IgD-negative memory B cell (primary cell): ENCODE measurements at regions not wholly inside any gene's neighbourhood (a gene's known extent, or its start where the extent isn't known, plus 50 kb on each side); places are given as distances from the start of the nearest gene placed in this dataset.
A peak's percentile ranks its signal among the peaks of the same experiment; 100 is the strongest.
"Not testable (repeated sequence)": the region's sequence is repeated elsewhere in the genome, so short reads cannot be mapped to it uniquely, and the experiment has no call there.

Experiments
- H3K27ac Mint-ChIP-seq, 3 donors: one replicate each; pipeline ENCODE4 v1.8.0; 2020 to 2022; ENCODE audit warnings: mild to moderate bottlenecking in 3 of 3, mixed read lengths in 3 of 3, moderate library complexity in 1 of 3
- H3K27me3 Mint-ChIP-seq: one replicate; pipeline ENCODE4 v1.8.0; 2021; ENCODE audit warnings: mixed read lengths
- H3K36me3 Mint-ChIP-seq: one replicate; pipeline ENCODE4 v1.8.0; 2020; ENCODE audit warnings: mild to moderate bottlenecking, mixed read lengths
- H3K4me1 Mint-ChIP-seq, 3 donors: one replicate each; pipeline ENCODE4 v1.8.0; 2020 to 2022; ENCODE audit warnings: mixed read lengths in 3 of 3, mild to moderate bottlenecking in 1 of 3
- H3K4me3 Mint-ChIP-seq, 4 donors: one replicate each; pipeline ENCODE4 v1.8.0; 2020 to 2022; ENCODE audit warnings: mild to moderate bottlenecking in 4 of 4, mixed read lengths in 4 of 4, moderate library complexity in 3 of 4
- H3K9me3 Mint-ChIP-seq, 3 donors: one replicate each; pipeline ENCODE4 v1.8.0; 2020 to 2021; ENCODE audit warnings: mixed read lengths in 3 of 3, mild to moderate bottlenecking in 1 of 3

- not testable (repeated sequence) for H3K36me3 Mint-ChIP-seq, H3K4me1 Mint-ChIP-seq, H3K27me3 Mint-ChIP-seq, H3K4me3 Mint-ChIP-seq, H3K27ac Mint-ChIP-seq
- H3K9me3 Mint-ChIP-seq: peaks cover 2 to 16% (median 9%) of the 10 kb centered on the region in 3 donors
Observed at GRCh38 chr4:10388146-10388545, 69.1 kb downstream of the ZNF518B start.

- peak overlapping the region in 1 of 4 donors; percentile 75 for H3K4me3 Mint-ChIP-seq
- H3K9me3 Mint-ChIP-seq: peaks cover 0 to 7% (median 1%) of the 10 kb centered on the region in 3 donors
- no peaks in the 10 kb centered on the region for H3K27me3 Mint-ChIP-seq
- H3K36me3 Mint-ChIP-seq: peaks cover 6% of the 10 kb centered on the region
- no peak overlapping the region for H3K27ac Mint-ChIP-seq
- no peaks in the 10 kb centered on the region for H3K4me1 Mint-ChIP-seq
Observed at GRCh38 chr4:10385994-10386394, 71.2 kb downstream of the ZNF518B start.

GRCh38 chr4:10384974-10385373, 72.3 kb downstream of the ZNF518B start:
- Mint-ChIP-seq H3K36me3 (peaks cover 6% of the 10 kb centered on the region), H3K9me3 (peaks cover 0 to 7% (median 1%) of the 10 kb centered on the region in 3 donors), H3K4me3 (no peak overlapping the region), H3K4me1 (no peaks in the 10 kb centered on the region), H3K27me3 (no peaks in the 10 kb centered on the region), H3K27ac (no peak overlapping the region)

GRCh38 chr4:10383417-10383816, 73.8 kb downstream of the ZNF518B start:
- Mint-ChIP-seq H3K36me3 (peaks cover 6% of the 10 kb centered on the region), H3K4me1 (no peaks in the 10 kb centered on the region), H3K9me3 (peaks cover 0 to 4% (median under 1%) of the 10 kb centered on the region in 3 donors), H3K4me3 (no peak overlapping the region), H3K27ac (no peak overlapping the region), H3K27me3 (no peaks in the 10 kb centered on the region)

- not testable (repeated sequence) for H3K4me1 Mint-ChIP-seq, H3K9me3 Mint-ChIP-seq, H3K27me3 Mint-ChIP-seq, H3K27ac Mint-ChIP-seq, H3K36me3 Mint-ChIP-seq, H3K4me3 Mint-ChIP-seq
Observed at GRCh38 chr4:10382171-10382570, 75.1 kb downstream of the ZNF518B start.

- Mint-ChIP-seq H3K4me1 (no peaks in the 10 kb centered on the region), H3K36me3 (peaks cover 2% of the 10 kb centered on the region), H3K27ac (no peak overlapping the region), H3K9me3 (peaks cover 0 to under 1% (median 0%) of the 10 kb centered on the region in 3 donors), H3K4me3 (no peak overlapping the region), H3K27me3 (no peaks in the 10 kb centered on the region)
Observed at GRCh38 chr4:10381146-10381545, 76.1 kb downstream of the ZNF518B start.

GRCh38 chr4:10380735-10381134, 76.5 kb downstream of the ZNF518B start:
- Mint-ChIP-seq H3K9me3 (peaks cover 0 to 3% (median 0%) of the 10 kb centered on the region in 3 donors), H3K27me3 (no peaks in the 10 kb centered on the region), H3K4me1 (no peaks in the 10 kb centered on the region), H3K27ac (no peak overlapping the region), H3K36me3 (peaks cover 2% of the 10 kb centered on the region), H3K4me3 (no peak overlapping the region)

- H3K4me3 Mint-ChIP-seq: no peak overlapping the region
Observed at GRCh38 chr4:10371869-10372471, 85.3 kb downstream of the ZNF518B start.

GRCh38 chr4:10371121-10371520, 86.1 kb downstream of the ZNF518B start:
- no peaks in the 10 kb centered on the region for H3K36me3 Mint-ChIP-seq
- H3K27ac Mint-ChIP-seq: no peak overlapping the region
- H3K9me3 Mint-ChIP-seq: peaks cover 0 to 5% (median 0%) of the 10 kb centered on the region in 3 donors
- H3K4me1 Mint-ChIP-seq: no peaks in the 10 kb centered on the region
- H3K27me3 Mint-ChIP-seq: peaks cover 1% of the 10 kb centered on the region
- H3K4me3 Mint-ChIP-seq: no peak overlapping the region

More at GRCh38 chr4:10371869-10372471, 85.3 kb downstream of the ZNF518B start:
- Mint-ChIP-seq H3K27me3 (peaks cover 1% of the 10 kb centered on the region), H3K27ac (no peak overlapping the region), H3K36me3 (no peaks in the 10 kb centered on the region), H3K4me1 (no peaks in the 10 kb centered on the region), H3K9me3 (peaks cover 0 to 3% (median 0%) of the 10 kb centered on the region in 3 donors)

- peaks cover 1% of the 10 kb centered on the region for H3K27me3 Mint-ChIP-seq
- no peak overlapping the region for H3K4me3 Mint-ChIP-seq
- H3K36me3 Mint-ChIP-seq: no peaks in the 10 kb centered on the region
- H3K4me1 Mint-ChIP-seq: no peaks in the 10 kb centered on the region
- H3K27ac Mint-ChIP-seq: no peak overlapping the region
- H3K9me3 Mint-ChIP-seq: peaks cover 0 to 3% (median 0%) of the 10 kb centered on the region in 3 donors
Observed at GRCh38 chr4:10369517-10369916, 87.7 kb downstream of the ZNF518B start.

- H3K9me3 Mint-ChIP-seq: peaks cover 0 to 3% (median 0%) of the 10 kb centered on the region in 3 donors
- H3K4me3 Mint-ChIP-seq: no peak overlapping the region
- no peak overlapping the region for H3K27ac Mint-ChIP-seq
- no peaks in the 10 kb centered on the region for H3K4me1 Mint-ChIP-seq
- H3K36me3 Mint-ChIP-seq: no peaks in the 10 kb centered on the region
- H3K27me3 Mint-ChIP-seq: peaks cover 2% of the 10 kb centered on the region
Observed at GRCh38 chr4:10366628-10367027, 90.6 kb downstream of the ZNF518B start.

GRCh38 chr4:10364194-10364593, 93.0 kb downstream of the ZNF518B start:
- Mint-ChIP-seq H3K27ac (no peak overlapping the region), H3K27me3 (peaks cover 12% of the 10 kb centered on the region), H3K4me3 (no peak overlapping the region), H3K4me1 (no peaks in the 10 kb centered on the region), H3K9me3 (peaks cover 0 to 5% (median 0%) of the 10 kb centered on the region in 3 donors), H3K36me3 (peaks cover 1% of the 10 kb centered on the region)

- peaks cover 7% of the 10 kb centered on the region for H3K27me3 Mint-ChIP-seq
- H3K4me3 Mint-ChIP-seq: no peak overlapping the region
- H3K27ac Mint-ChIP-seq: no peak overlapping the region
- H3K4me1 Mint-ChIP-seq: no peaks in the 10 kb centered on the region
- H3K9me3 Mint-ChIP-seq: peaks cover 0 to 7% (median 3%) of the 10 kb centered on the region in 3 donors
- H3K36me3 Mint-ChIP-seq: peaks cover 4% of the 10 kb centered on the region
Observed at GRCh38 chr4:10354746-10355145, 102.5 kb downstream of the ZNF518B start.

GRCh38 chr4:10354225-10354624, 103.0 kb downstream of the ZNF518B start:
- H3K9me3 Mint-ChIP-seq: peaks cover 0 to 7% (median 3%) of the 10 kb centered on the region in 3 donors

GRCh38 chr4:10353110-10353509, 104.1 kb downstream of the ZNF518B start:
- peaks cover 4% of the 10 kb centered on the region for H3K36me3 Mint-ChIP-seq
- peaks cover 0 to 7% (median 3%) of the 10 kb centered on the region in 3 donors for H3K9me3 Mint-ChIP-seq
- H3K4me1 Mint-ChIP-seq: no peaks in the 10 kb centered on the region
- no peak overlapping the region for H3K4me3 Mint-ChIP-seq
- no peak overlapping the region for H3K27ac Mint-ChIP-seq
- H3K27me3 Mint-ChIP-seq: peaks cover 8% of the 10 kb centered on the region

More at GRCh38 chr4:10354225-10354624, 103.0 kb downstream of the ZNF518B start:
- peaks cover 7% of the 10 kb centered on the region for H3K27me3 Mint-ChIP-seq
- H3K27ac Mint-ChIP-seq: no peak overlapping the region
- H3K4me1 Mint-ChIP-seq: no peaks in the 10 kb centered on the region
- H3K36me3 Mint-ChIP-seq: peaks cover 4% of the 10 kb centered on the region
- no peak overlapping the region for H3K4me3 Mint-ChIP-seq

GRCh38 chr4:10348241-10348640, 109.0 kb downstream of the ZNF518B start:
- H3K9me3 Mint-ChIP-seq: peaks cover 0 to 7% (median 3%) of the 10 kb centered on the region in 3 donors
- H3K4me1 Mint-ChIP-seq: peaks cover 0 to 2% (median 0%) of the 10 kb centered on the region in 3 donors
- H3K27me3 Mint-ChIP-seq: peaks cover 3% of the 10 kb centered on the region
- no peaks in the 10 kb centered on the region for H3K36me3 Mint-ChIP-seq
- no peak overlapping the region for H3K4me3 Mint-ChIP-seq
- no peak overlapping the region for H3K27ac Mint-ChIP-seq
